Kidney capillary endothelial cell (primary cell): ENCODE measurements at regions not wholly inside any gene's neighbourhood (a gene's known extent, or its start where the extent isn't known, plus 50 kb on each side); places are given as distances from the start of the nearest gene placed in this dataset.
"Not testable (repeated sequence)": the region's sequence is repeated elsewhere in the genome, so short reads cannot be mapped to it uniquely, and the experiment has no call there.

Source experiments
- DNase-seq: peaks from one replicate; pipeline ENCODE4 v3.0.0-alpha.2; 2018; ENCODE audit warnings: low spot score

DNA sequence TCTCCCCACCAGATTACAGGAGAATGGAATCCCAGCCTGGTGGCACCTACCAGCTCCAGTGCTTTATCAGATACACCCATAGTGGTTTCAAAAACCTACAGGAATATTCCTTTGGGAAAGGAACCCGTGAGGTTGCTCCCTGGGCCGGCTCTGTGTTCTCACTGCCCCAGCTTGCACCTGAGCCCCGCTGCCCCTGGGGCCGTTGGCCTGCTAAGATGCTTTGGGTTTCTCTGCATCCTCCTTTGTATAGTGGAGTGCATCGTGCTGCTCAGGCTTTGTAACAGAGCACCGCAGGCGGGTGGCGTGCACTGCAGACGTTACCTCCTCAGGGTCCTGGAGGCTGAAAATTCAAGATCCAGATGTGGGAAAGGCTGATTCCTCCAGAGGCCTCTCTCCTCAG, 414.1 kb downstream of the BRD1 start:
- DNase-seq: no peak

GRCh38 chr22:49413146-49413545, 414.5 kb downstream of the BRD1 start:
- no peak for DNase-seq

- DNase-seq: no peak
These were observed 415.4 kb downstream of the BRD1 start for GRCh38 chr22:49412236-49412635.

GRCh38 chr22:49411236-49411635, 416.4 kb downstream of the BRD1 start:
- DNase-seq: no peak

GRCh38 chr22:49408102-49408836, 419.4 kb downstream of the BRD1 start:
- no peak for DNase-seq

DNA sequence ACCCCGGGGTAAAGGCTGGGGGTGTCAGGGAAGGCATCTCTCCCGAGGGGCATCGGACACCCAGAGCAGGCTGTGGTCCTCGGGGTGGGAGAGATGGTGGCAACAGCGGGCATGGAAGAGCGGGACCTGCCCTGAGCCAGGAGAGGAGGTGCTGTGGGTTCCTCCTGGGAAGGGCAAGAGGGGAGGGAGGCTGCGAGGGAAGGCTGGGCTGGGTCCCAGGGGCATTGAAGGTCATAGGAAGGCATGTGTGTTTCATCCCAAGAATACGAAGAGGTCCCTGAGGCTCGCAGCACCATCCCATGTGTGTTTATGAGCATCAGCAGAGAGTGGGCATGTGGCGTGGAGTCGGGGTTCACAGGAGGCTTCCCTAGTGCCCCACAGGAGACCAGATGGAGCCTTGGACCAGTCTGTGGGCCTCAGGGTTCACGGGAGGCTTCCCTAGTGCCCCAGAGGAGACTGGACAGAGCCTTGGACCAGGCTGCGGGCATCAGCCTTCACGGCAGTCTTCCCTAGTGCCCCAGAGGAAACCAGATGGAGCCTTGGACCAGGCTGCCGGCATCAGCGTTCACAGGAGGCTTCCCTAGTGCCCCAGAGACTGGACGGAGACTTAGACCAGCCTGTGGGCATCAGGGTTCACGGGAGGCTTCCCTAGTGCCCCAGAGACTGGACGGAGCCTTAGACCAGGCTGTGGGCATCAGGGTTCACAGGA, 420.6 kb downstream of the BRD1 start:
- no peak for DNase-seq

GRCh38 chr22:49406047-49406650, 421.5 kb downstream of the BRD1 start:
- no peak for DNase-seq

DNA sequence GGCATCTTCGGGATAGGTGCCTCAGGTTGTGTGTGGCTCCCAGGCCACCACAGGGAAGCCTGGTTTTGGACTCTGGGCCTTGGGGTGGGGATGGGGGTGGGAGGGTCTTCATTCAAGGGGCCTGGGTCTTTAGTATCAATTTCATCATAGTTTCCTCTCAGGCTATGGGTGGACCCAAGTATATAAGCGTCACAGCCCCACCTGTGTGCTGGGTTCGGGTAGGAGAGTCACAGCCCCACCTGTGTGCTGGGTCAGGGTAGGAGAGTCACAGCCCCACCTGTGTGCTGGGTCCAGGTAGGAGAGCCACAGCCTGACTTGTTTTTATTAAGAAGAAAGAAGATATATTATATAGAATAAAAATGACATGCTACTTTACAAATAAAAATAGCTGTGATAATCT, 422.1 kb downstream of the BRD1 start:
- no peak for DNase-seq

DNA sequence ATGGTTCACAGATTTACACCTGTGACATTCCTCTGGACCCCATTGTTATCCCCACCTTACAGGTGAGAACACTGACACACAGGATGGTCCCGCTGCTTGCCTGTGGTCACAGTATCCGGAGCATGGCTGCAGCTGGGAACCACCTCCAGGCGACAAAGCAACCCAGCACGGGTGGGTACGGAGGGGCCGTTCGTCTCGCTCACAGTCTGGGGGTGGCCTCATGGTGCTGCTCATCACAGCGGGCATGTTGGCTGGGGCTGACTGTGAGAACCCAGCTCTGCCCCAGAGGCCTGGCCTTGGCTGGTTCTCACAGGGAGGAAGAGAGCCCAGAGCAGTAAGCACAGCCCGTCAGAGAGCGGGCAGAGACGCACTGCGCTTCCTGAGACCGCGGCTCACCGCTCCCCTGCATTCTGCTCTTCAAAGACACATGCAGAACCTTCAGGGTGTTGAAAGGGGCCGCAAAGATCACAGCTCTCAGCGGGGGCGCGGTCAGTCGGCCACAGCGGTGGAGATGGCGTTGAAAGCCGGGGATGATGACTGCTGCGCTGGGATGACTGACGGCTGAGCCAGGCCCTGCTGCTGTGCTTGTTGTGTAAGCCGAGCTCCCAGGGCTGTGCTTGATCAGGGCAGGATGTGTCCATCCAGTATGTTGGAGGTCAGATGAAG, 423.0 kb downstream of the BRD1 start:
- DNase-seq: no peak

DNA sequence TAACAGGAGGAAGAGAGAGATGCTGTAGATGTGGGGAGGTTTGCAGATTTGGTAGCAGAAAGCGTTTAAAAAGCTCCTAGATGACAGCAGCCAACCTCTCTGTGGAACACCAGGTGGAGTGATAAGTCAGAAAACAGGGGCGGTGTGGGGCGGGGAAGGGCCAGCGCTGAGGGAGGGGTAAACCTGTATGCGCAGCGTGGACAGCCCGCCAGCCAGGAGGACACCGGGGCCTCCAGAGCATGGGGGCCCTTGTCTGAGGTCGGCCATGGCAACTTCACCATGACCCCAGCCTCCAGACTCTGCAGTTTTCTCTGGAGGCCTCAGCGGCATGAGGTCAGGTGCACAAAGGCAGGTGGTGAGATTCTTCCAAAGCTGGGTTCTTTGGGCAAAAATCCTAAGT, 423.7 kb downstream of the BRD1 start:
- DNase-seq: no peak

DNA sequence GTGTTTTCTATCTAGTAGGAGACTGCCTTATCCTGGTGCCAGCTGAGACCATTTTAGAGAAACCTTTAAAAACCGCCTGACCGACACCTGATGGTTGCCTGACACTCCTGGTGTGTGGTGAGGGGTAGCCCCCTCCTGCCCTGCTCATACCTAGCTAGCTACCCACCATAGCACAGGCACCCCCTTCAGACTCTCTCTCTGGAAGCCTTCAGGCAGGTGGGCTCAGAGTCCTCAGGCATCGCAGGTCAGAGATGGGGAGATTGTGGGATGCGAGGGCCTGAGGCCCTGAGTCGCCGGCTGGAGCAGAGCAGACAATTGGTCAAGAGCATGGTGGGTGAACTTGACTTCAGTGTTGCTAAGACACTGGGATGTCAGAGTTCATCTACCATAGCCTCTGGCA, 424.6 kb downstream of the BRD1 start:
- DNase-seq: no peak

- DNase-seq: no peak
These were observed 425.5 kb downstream of the BRD1 start for GRCh38 chr22:49402169-49402568.

- no peak for DNase-seq
These were observed 426.6 kb downstream of the BRD1 start for GRCh38 chr22:49400941-49401598.

DNA sequence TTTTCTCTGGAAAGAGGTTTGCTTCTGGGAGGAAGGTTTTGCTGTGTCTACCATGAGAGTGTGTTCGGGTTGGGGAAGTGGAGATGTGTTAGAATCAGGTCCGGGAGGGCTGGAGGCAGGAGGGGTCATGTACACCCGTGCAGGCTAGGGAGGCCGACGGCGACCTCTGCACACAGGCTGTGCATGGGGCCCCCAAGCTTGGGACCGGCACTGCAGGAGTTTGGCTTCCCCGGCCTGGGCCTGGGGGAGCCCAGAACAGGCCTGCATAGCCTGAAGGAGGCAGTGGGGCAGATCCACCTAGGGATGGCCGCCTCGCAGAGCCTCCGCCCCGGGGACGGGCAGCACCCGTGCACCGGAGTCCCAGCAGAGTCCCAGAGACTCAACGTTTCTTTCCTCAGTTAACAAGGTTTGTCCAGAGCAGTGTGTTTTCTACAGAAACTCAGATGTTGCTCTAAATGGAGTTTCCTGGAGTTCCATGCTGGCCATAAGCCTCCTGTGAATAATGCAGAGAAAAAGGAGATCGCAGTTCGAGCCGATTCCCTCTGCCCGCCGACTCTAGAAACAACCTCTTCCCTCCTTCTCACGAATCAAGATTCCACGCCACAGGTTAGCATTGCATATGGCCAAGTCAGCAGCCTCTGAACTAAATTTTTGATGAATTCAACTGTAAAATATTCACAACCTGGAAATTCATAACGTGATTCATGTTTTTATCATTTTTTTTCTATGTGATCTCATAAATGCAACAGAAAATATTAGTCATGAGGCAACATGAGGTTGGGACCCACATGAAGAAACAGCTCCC, 427.3 kb downstream of the BRD1 start:
- no peak for DNase-seq

- no peak for DNase-seq
These were observed 429.0 kb downstream of the BRD1 start for GRCh38 chr22:49398646-49399045.

- no peak for DNase-seq
These were observed 429.6 kb downstream of the BRD1 start for GRCh38 chr22:49398115-49398514.

- DNase-seq: no peak
These were observed 430.9 kb downstream of the BRD1 start for GRCh38 chr22:49396817-49397216.

DNA sequence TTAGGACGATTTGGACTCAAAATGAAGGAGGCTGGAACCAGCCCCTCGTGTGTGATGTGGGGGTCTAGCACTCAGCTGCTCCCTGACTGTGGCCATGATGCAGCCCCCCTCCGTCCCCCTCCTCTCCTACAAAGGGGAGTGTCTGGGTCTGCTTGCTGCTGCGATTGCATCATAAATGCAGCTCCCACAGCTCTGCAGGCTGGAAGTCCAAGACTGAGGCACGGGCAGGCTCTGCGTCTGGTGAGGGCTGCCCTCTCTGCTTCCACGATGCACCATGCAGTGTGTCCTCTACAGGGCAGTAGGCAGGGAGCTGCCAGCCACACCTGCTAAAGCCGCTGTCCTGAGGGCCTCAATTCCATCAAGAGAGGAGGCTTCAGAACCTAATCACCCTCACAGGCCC, 432.1 kb downstream of the BRD1 start:
- no peak for DNase-seq

- not testable (repeated sequence) for DNase-seq
These were observed 432.6 kb downstream of the BRD1 start for GRCh38 chr22:49395062-49395461.

DNA sequence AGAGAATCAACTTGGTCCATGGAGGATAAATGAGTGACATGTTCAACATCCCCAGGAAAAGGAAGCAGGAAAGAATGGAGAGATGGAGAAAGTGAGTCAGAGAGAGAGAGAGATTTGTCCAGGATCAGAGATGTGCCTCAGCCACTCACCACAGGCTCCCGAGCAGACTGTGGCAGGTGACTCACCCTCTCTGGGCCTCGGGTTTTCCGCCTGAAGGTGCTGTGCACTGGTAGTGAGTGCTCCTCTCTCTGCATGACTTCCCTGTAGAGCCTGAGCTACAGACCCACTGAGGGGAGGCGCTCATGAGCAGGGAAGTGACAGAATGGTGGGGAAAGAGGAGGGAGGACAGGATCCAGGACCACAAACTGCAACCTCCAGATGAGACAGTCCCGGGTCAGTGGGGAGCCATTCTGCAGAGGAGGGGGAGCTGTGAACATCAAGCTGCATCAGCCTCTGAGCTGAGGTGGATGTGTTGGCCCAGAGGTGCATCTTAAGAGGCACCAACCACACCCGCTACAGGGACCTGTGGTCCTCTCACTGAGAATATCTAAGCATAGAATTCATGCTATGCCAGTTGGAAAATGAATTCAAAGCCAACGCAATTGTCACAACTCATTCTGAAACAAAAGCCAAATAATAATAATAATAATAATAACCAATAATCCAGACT, 433.4 kb downstream of the BRD1 start:
- DNase-seq: no peak

DNA sequence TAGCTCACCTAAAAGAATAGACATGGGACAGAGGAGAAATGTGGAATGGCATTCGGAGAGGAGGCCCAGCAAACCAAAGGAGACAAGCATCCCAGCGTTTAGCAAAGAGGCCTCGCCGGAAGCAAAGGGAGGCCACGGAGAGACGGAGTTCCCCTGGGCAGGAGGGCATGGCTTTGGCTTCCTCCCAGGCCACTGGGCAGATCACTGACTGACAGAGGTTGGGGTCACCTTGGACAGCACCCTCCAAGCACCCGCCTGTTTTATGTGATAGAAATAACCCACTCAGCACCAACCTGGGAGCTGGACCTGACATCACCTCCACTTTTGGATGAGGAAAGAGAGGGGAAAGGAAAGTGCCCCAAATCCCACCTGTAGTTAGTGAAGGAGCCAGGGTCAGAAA, 434.1 kb downstream of the BRD1 start:
- DNase-seq: no peak
